H1 (cell line): ENCODE measurements at regions not wholly inside any gene's neighbourhood (a gene's known extent, or its start where the extent isn't known, plus 50 kb on each side); places are given as distances from the start of the nearest gene placed in this dataset.

ENCODE experiments used
- ASH2L ChIP-seq: fragments of 200-600, 300-600 bp; sonication (generic); IDR thresholded peaks from one replicate; pipeline ENCODE4 v1.7.1; 2017; ENCODE audit warnings: low read length
- EZH2 ChIP-seq: fragments of 200-600 bp; sonication (generic); IDR thresholded peaks from 2 replicates; pipeline ENCODE4 v1.7.1; 2012; ENCODE audit warnings: low read depth, mild to moderate bottlenecking, moderate library complexity, low read length, inconsistent platforms; ENCODE audit not compliant: severe bottlenecking
- HDAC2 ChIP-seq, 2 experiments: fragments of 300-600 bp in 1 of 2; sonication (generic) in 1 of 2; IDR thresholded peaks; 2 replicates each; pipeline ENCODE4 v1.6.1; 2011 to 2012; ENCODE audit warnings: low read depth in 2 of 2, low read length in 2 of 2, mild to moderate bottlenecking in 2 of 2, moderate library complexity in 2 of 2, borderline replicate concordance in 1 of 2, inconsistent platforms in 1 of 2
- TBP ChIP-seq: IDR thresholded peaks from 2 replicates; pipeline ENCODE4 v1.6.1; 2011; ENCODE audit warnings: low read depth, low read length, improper control_type of control experiment
- TF ChIP-seq, protein P1 (sequence below), 3 experiments: IDR thresholded peaks; 1 replicate in 2 of 3; 2 replicates in 1 of 3; pipeline versions ENCODE4 v1.5.1 to v1.6.1; 2011; ENCODE audit warnings: low read length in 3 of 3, mild to moderate bottlenecking in 3 of 3, inconsistent platforms in 2 of 3, low read depth in 1 of 3, moderate library complexity in 1 of 3; ENCODE audit not compliant: insufficient read depth in 1 of 3; ENCODE audit errors: control extremely low read depth in 1 of 3

DNA sequence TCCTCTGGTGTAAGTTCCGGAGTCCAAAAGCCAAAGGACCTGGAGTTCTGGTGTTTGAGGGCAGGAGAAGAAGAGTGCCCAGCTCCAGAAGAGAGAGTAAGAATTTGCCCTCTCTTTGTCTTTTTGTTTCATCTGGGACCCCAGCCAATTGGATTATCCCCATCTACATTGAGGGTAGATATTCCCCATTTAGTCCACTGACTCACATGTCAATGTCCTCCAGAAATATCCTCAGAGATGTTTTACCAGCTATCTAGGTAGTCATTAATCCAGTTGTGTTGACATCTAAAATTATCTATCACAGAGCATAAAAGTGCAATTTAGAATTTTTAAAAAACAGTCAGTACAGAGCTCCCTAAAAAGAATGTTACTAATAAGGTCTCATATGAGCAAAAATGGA lies 132.9 kb upstream of the TMEM47 start (continued):
- no peak for TF ChIP-seq EZH2
- TF ChIP-seq, protein P1, sequence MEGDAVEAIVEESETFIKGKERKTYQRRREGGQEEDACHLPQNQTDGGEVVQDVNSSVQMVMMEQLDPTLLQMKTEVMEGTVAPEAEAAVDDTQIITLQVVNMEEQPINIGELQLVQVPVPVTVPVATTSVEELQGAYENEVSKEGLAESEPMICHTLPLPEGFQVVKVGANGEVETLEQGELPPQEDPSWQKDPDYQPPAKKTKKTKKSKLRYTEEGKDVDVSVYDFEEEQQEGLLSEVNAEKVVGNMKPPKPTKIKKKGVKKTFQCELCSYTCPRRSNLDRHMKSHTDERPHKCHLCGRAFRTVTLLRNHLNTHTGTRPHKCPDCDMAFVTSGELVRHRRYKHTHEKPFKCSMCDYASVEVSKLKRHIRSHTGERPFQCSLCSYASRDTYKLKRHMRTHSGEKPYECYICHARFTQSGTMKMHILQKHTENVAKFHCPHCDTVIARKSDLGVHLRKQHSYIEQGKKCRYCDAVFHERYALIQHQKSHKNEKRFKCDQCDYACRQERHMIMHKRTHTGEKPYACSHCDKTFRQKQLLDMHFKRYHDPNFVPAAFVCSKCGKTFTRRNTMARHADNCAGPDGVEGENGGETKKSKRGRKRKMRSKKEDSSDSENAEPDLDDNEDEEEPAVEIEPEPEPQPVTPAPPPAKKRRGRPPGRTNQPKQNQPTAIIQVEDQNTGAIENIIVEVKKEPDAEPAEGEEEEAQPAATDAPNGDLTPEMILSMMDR (IDR thresholded peaks at IDR 0.05; ENCODE audit: control extremely low read depth in 1 of 3, insufficient read depth in 1 of 3, low read depth in 1 of 3, low read length in 3 of 3), result no peak
- TF ChIP-seq ASH2L, result no peak
- TF ChIP-seq TBP, result no peak
- TF ChIP-seq HDAC2 (IDR thresholded peaks at IDR 0.05; ENCODE audit: borderline replicate concordance in 1 of 2, low read depth in 2 of 2, low read length in 2 of 2), result no peak
